Skin of body (tissue), 1 donor: ENCODE measurements at regions not wholly inside any gene's neighbourhood (a gene's known extent, or its start where the extent isn't known, plus 50 kb on each side); places are given as distances from the start of the nearest gene placed in this dataset.
"Not testable (repeated sequence)": the region's sequence is repeated elsewhere in the genome, so short reads cannot be mapped to it uniquely, and the experiment has no call there.

Experiments used
- DNase-seq: peaks from one replicate; lab custom pipeline; 2025; lab: John Stamatoyannopoulos, UW

- DNase-seq: no peak
These were observed 106.7 kb upstream of the RREB1 start for GRCh38 chr6:7000825-7001777.

DNA sequence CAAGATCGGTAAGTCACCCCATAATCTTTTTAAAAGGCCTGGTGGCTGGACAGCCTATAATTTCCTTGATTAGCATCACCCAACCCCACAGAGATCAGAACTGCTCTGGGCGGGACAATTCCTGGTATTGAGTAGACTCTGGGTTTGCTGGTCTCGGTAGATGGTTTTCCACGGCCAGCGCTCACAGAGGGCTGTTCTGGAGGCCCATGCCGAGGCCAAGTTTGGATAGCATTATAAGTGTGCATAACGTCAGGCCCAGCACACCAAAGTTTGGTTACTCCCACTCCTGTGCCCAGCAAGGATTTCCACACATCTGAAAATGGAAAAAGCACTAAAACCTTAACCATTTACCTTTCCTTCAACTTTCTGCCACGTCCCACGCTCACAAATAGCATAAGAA, 104.7 kb upstream of the RREB1 start:
- DNase-seq: no peak

- DNase-seq: no peak
These were observed 103.0 kb upstream of the RREB1 start for GRCh38 chr6:7004581-7005297.

GRCh38 chr6:7006515-7007191, 101.1 kb upstream of the RREB1 start:
- DNase-seq: no peak

DNA sequence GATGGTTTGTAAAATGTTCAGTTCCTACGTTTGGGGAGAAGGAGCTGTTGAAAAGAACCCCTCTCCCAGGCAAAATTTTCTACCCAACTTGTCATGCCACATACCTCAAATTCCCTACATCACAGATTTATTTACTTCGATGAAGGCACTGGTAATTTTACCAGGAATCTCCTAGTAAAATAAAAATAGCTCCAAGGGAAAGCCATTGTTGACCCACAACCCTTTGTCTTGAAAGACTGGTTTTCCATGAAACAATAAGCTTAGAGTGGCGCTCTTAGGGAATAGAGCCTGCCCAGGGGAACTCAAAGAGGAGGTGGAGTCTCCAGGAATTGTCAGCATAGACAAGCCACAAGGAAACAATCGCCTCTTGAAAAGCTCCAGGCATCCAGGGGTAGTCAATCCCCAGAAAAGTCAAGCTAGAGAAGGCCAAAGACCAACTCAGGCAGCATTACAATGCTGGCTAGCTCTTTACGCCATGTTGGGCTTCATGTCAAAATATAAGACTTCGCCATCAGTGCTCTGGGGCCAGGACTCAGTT, 99.2 kb upstream of the RREB1 start:
- DNase-seq: no peak

DNA sequence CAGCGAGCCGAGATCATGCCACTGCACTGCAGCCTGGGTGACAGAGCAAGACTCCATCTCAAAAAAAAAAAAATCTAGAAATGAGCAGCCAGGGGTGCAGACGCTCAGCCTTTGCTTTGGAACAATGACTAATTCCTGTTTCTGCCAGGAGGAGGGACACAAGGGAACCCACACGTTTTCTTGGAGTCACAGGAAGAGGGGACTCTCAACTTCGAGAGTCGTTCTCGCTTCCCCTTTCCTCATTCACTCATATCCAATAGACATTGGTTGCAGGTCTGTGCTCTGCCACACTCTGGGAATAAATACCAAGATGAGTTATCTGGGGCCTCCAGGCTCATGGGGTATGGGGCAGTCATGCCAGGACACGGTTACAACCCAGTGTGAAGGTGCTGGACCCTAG, 91.5 kb upstream of the RREB1 start:
- no peak for DNase-seq

DNA sequence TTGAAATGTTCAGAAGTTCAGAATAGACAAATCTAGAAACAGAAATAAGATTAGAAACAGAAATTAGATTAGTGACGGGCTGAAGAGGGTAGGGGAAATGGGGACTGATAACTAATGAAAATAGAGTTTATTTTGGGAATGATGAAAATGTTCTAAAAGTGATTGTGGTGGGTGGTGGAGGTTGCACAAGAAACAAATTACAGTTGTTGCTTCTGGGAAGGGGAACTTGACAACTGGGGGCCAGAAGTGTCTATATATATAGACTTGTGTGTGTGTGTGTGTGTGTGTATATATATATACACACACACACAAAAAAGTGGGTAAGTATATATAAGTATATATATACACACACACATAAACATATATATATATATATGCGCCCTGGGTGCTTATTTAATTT, 86.5 kb upstream of the RREB1 start:
- no peak for DNase-seq

DNA sequence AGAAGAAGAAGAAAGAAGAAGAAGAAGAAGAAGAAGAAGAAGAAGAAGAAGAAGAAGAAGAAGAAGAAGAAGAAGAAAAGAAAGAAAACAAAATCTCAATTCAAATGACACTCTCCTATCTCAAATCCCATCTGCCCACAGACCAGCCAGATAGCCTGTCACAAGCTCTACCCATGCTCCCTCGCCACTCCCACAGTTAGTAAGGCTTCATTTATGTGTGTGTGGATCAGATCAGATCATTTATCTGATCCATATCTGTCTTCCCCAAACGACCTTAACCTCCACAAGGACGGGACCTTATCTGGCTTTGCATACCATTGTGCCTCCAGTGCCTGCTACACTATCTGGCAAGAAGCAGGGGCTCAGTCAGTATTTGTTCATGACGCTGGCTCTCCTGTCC, 81.9 kb upstream of the RREB1 start:
- DNase-seq: no peak

GRCh38 chr6:7028963-7029362, 78.8 kb upstream of the RREB1 start:
- not testable (repeated sequence) for DNase-seq

DNA sequence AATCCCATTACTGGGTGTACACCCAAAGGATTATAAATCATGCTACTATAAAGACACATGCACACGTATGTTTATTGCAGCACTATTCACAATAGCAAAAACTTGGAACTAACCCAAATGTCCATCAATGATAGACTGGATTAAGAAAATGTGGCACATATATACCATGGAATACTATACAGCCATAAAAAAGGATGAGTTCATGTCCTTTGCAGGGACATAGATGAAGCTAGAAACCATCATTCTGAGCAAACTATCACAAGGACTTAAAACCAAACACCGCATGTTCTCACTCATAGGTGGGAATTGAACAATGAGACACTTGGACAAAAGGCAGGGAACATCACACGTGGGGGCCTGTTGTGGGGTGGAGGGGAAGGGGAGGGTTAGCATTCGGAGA, 76.8 kb upstream of the RREB1 start:
- not testable (repeated sequence) for DNase-seq

GRCh38 chr6:7033202-7033601, 74.6 kb upstream of the RREB1 start:
- DNase-seq: no peak

- no peak for DNase-seq
These were observed 73.7 kb upstream of the RREB1 start for GRCh38 chr6:7034055-7034454.

GRCh38 chr6:7035837-7036249, 71.9 kb upstream of the RREB1 start:
- DNase-seq: no peak

- no peak for DNase-seq
These were observed 66.2 kb upstream of the RREB1 start for GRCh38 chr6:7041511-7042026.

GRCh38 chr6:7042056-7042653, 65.6 kb upstream of the RREB1 start:
- DNase-seq: no peak

- no peak for DNase-seq
These were observed 64.9 kb upstream of the RREB1 start for GRCh38 chr6:7042654-7043545.

GRCh38 chr6:7045331-7045730, 62.4 kb upstream of the RREB1 start:
- DNase-seq: no peak

DNA sequence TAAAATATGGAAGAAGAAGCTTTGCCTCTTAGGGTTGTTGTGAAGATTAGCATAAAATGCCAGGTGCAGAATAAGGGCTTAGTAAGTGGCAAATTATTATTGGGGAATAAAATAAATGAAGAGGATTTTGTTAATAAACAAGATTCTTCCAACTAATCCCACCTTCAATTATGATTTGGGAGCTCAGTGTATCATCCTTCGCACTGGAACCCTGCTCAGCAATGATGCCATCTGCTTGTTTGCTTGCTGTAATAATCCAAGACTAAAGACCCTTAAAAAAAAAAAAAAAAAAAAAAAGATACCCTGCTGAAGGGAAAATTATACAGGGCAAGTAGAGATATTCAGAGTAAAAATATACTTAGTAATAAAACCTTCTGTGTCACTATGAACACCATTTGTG, 62.0 kb upstream of the RREB1 start:
- DNase-seq: no peak

GRCh38 chr6:7047128-7047527, 60.6 kb upstream of the RREB1 start:
- no peak for DNase-seq

- no peak for DNase-seq
These were observed 59.8 kb upstream of the RREB1 start for GRCh38 chr6:7047966-7048365.
